GM19328 (cell line): ENCODE measurements at regions not wholly inside any gene's neighbourhood (a gene's known extent, or its start where the extent isn't known, plus 50 kb on each side); places are given as distances from the start of the nearest gene placed in this dataset.

ENCODE experiments used
- ATAC-seq: cut with Tn5 transposase; IDR thresholded peaks from one replicate; pipeline ENCODE4 v1.9.1; 2021; ENCODE audit warnings: mild to moderate bottlenecking, moderate library complexity; ENCODE audit not compliant: unreplicated experiment

DNA sequence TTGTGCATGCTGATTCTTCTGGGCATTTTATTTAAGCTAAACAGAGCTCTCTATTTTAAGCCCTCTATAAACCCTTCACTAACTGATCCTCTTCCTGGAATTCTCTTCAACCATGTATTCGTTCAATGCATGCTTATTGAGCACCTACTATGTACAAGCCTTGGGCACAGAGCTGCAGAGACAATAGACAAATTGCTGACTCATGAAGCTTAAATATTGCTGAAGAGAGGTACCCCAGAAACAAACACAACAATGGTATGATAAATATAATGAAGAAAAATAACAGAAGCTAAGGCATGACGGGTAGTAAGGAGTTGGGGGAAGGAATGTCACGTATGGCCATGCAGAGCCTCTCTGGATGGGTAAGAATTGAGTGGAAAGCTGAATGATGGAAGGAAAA is 222.2 kb downstream of the PPARGC1A start:
- no peak for ATAC-seq

DNA sequence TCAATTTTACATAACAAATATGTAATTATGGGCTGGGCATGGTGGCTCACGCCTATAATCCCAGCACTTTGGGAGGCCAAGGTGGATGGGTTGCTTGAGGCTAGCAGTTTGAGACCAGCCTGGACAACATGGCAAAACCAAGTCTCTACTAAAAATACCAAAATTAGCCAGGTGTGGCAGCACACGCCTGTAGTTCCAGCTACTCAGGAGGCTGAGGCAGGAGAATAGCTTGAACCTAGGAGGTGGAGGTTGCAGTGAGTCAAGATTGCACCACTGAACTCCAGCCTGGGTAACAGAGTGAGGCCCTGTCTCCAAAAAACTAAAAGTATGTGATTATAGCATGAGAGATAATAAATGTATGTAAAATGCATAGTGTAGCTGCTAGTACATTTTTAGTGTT is 229.0 kb downstream of the PPARGC1A start:
- ATAC-seq = no peak

DNA sequence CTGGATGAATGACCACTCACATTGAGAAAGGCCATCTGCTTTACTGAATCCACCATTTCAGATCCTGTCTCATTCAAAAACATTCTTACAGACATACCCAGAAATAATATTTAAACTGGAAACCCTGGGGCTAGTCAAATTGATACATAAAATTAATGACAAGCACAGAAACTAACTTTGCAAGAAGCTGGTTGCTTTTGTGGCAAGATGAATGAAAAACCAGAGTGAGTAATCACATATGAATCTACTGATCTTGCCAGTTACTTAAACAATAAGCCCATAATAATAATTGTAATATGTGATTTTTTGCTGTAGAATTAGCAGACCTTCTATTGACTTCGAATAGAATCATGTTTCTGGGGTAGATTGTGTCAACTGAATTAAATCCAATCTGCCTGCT is 235.1 kb downstream of the PPARGC1A start:
- no peak for ATAC-seq

DNA sequence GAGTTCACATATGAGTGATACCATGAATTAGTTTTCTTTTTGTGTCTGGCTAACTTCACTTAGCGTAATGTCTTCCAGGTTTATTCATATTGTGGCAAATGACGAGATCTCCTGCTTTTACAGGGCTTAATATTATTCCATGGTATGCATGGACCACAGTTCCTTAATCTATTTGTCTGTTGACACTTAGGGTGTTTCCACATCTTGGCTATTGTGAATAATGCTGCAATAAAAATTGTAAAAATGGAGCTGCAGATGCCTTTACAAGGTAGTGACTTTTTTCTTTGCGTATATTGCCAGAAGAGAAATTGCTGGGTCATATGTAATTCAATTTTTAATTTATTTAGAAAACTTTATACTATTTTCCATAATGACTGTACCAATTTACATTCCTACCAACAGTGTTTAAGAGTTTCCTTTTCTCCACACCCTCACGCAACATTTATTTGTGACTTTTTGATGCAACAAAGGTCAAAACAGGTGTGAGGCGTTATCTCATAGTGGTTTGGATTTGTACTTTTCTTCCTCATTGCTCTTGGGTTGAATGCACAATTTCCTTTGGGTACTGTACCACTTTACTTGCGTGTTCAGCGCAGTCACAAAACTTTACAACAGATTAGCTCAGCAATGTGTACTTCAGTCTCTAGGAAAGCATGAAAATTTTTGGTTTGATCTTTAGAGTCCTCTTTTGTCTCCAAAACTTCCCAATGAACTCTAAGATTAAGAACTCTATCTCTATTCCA is 240.8 kb downstream of the PPARGC1A start:
- ATAC-seq = no peak

DNA sequence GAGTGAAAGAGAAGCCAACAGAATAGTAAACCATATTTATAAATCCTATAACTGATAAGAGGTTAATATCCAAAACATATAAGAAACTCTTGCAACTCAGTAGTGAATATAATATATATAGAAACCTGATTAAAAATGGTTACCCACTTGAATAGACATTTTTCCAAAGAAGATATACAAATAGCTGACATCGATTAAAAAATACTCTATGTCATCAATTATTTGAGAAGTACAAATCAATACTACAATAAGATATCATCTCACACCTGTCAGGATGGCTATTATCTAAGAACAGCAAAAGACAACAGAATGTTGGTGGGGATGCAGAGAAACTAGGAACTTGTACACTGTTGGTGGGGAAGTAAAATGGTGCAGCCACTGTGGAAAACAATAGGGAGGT is 254.4 kb downstream of the PPARGC1A start:
- no peak for ATAC-seq

DNA sequence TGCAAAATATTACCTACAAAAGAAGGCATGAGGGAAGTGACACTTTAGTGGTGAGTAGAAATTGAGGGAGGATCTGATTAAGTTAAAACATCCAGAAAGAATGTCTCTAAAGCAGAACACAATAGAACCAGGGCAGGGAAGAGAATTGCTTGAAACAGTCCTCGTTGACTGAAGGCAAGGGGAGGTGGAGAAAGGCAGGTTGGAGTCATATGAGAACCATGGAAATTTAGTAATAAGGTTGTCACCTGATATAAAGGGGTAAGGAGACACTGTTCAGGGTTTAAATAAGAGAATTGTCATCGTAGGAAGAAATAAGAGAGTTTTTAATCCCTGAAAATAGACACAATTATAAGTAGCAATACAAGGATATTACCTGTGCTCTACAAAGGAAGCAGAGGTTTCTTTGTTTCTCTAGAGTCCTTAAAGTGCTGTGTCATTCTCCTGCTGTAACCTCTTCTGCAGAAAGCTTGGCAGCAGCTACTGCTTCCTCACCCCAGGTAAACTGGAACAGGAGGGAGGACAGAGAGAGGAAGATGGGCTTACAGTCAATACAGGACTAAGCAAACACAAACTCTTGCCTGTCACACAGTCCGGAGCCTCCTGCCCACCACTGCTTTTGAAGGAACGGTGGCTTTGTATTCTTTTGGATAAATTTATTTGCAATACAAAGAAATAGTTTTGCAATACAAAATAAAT is 258.4 kb downstream of the PPARGC1A start:
- ATAC-seq = no peak

DNA sequence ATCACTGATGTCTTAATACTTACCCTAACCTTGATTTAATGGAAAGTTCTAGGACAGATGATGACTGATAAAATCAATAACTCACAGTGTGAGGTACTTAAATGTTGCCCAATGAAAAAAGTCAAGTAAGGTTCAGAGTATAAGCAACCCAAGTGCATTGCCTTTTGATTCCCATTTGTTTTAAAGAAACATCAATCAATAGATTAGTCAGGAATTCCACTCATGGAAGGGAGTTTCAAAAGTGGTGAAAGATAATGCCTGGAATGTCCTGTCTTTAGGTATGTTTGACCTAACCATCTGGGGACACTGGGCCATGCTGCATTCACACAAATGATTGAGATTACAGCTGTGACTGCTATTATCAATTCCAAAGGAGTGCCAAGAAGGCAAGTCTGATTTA is 259.7 kb downstream of the PPARGC1A start:
- ATAC-seq = no peak

DNA sequence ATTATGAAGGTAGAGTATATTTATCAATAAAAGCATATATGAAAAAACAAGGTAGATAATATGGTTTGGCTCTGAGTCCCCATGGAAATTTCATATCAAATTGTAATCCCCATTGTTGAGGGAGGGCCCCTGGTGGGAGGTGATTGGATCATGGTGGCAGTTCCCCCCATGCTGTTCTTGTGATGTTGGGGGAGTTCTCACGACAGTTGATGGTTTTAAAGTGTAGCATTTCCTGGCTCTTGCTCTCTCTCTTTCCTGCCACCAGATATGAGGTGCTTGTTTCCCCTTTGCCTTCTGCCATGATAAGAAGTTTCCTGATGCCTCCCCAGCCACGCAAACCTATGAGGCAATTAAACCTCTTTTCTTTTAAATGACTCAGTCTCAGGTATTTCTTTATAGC is 260.4 kb downstream of the PPARGC1A start:
- no peak for ATAC-seq

DNA sequence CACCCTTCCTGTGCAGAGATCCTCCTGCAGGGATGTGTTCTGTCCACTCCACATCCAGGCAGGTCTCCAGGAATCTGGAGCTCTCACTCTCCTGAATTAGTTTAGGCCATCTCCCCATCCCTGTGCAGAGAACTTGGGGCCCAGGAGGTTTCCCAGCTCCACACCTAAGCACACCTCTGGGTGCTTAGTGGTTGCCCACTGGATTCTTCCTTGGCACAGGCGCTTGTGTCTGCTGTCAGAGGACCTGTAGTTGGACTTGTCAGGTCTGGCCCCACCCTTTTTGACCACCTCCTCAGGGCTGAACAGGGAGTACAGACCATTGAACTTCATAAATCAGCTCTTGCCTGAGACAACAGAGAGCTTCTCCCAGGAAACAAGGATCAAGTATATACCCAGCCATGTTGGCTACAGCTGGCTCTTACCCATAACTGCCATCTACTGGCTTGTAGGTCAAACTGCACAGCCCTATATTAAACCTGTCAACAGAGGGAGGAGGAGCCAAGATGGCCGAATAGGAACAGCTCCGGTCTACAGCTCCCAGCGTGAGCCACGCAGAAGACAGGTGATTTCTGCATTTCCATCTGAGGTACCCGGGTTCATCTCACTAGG is 275.5 kb downstream of the PPARGC1A start:
- ATAC-seq = peak; percentile 57

DNA sequence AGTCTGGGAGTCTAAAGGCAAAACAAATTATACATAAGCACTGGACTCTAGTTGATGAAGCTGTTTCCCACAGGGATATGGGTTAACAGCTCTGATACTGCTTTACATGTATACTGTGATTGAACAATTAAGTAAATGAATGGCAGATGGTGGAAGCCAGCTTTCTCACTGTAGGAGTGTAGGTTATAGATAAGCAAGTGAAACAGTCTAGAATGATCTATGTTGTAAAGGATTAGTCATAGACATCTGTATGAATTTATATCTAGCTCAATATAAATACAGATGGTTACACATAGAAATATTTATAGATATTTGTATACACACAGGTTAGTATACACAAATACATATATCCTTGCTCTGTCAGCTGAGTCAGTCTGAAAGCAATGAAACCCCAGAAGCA is 276.1 kb downstream of the PPARGC1A start:
- no peak for ATAC-seq

DNA sequence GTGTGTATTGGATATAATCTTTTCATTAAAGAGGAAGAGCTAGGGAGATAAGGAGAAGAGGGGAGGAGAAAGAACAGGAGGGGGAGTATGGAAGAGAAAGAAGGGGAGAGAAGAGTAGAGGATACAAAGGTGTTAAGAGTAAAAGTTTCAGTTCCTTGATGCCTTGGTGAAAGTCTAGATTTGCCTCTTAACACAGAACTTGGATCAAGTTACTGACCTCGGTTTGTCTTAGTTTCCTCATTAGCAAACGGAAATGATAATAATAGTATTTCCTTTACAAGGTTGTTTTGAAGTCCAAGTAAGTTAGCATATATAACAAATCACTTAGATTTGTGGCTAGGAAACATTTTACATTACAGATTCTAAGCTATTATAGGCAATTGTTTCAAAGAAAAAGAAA is 287.1 kb downstream of the PPARGC1A start:
- no peak for ATAC-seq

DNA sequence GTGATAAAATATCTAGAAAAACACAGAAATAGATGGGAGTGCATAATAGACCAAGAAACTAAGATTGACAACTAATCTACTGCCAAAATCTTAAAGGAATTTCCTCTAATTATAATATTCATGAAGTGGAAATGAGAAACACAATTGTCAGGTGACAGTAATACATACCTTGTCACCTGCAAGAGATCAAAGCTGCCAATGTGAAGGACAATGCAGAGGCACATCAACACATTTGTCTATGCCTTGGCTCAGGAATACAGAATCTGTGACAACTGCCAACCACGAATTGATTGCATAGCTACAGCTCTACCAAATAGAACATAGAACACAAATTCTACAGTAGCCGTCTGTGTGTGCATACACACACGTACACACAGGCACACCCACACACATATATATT is 295.7 kb downstream of the PPARGC1A start:
- no peak for ATAC-seq

DNA sequence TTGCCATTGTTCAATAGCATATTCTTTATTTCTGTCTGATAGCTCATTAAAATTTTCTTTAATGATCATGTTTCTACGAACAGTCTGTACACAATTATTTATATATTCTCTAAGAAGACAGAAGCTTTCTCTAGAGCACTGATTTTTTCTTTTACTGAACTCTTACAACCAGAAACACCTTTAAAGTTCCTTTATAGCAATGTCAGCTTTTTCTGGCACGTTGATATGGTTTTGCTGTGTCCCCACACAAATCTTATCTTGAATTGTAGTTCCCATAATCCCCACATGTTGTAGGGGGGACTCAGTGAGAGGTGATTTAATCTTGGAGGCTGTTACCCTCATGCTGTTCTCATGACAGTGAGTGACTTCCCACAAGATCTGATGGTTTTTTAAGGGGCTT is 299.4 kb downstream of the PPARGC1A start:
- no peak for ATAC-seq

DNA sequence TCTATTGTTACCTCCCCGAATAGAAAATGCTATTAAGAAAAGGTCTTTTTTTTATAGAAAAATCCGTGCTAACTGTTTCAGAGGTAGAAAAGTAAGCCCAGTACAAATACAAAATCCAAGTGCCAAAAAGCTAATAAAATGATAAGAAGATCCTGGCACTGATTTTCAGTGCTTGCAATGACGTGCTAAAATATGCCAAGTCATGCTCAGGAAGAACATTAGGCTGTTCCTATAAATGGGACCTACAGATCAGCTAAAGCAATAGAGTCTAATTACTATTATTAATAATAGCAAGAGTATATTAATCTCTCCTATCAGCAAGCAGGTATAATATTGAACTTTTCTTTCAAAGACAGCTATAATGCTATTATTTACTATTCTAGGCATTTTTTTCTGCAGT is 305.8 kb downstream of the PPARGC1A start:
- ATAC-seq = no peak

DNA sequence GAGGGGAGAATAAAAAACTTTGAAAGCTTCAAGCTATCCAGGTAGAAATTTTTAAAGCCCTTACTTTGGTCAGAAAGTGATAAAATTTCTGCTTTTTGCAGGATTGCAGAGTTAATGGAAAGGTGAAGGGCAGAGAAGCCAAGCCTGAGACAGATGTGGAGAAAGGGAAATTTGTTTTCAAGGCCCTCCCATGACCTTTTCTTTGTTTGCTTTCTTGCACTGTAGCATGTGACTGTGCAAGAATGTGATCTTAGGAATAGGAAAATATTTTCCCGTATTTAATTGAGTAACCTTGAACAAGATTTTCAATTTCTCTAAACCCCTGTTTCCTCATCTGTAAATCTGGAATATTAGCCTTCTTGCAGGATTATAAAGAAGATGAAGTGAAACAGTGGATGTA is 307.2 kb downstream of the PPARGC1A start:
- ATAC-seq = no peak

DNA sequence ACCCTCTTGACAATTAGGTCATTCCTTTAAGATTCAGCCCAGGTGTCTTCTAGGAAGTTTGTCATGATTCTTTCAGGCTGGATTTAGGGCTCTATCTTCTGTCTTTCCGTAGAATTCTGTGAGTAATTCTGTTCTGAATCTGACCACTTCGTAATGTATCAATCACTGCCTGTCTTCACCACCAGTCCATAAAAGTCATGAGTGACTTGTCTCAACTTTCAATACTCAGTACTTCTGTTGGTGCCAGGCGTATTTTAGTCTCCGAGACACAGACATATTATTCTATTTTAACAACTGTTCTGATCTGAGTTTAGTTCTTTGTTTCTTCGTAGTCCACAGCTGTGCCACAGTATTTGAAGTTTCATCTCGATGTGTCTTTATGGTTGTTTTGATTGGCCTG is 310.7 kb downstream of the PPARGC1A start:
- no peak for ATAC-seq

DNA sequence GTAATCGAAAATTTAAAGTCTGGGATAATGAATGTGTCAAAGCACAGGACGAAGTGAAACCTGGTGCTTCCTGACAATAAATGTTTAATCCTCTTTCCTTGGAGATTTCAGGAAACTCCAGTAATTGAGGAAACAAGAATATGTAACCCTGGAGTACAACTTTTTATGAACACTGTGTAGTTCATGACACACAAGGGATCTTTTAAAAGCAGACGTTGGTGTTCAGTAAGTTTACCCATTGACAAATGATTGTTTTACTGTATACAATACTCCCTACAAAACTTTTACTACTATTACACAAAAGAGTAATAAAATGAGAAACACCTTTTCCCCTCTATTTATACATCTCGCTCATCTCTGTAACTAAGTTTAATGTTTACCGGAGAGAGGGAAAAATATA is 312.4 kb downstream of the PPARGC1A start:
- ATAC-seq = no peak

DNA sequence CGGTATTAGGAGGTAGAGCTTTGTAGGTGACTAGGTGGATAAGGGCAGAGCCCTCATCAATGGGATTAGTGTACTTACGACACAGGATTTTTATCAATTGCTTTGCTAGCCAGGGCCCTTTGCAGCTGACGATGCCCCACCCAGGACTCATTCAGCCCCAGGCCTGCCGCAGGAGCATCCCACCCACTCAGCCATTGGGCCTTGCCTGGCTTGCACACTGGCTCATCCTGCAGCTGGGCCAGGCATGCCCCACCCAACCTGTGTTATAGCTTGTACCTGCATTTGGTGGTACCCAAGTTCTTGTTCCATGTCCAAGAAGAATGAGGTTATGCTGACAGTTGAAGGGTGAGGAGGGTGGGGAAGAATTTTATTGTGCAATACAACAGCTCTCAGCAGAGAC is 317.5 kb downstream of the PPARGC1A start:
- ATAC-seq = no peak

DNA sequence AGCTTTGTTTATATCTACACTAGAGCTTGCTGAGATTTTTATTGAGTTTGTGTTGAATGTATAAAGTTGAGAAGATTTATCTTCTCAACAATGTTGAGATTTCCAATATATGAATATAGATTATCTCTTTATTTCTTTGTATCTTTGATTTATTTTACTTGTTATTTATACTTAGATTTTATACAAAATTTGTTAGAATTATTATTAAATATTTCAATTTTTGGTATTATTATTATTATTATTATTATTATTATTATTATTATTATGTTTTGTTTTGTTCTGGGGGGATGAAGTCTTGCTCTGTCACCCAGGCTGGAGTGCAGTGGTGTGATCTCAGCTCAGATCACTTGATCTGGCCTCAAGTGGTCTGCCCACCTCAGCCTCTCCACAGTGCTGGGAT is 322.5 kb downstream of the PPARGC1A start:
- ATAC-seq = no peak

DNA sequence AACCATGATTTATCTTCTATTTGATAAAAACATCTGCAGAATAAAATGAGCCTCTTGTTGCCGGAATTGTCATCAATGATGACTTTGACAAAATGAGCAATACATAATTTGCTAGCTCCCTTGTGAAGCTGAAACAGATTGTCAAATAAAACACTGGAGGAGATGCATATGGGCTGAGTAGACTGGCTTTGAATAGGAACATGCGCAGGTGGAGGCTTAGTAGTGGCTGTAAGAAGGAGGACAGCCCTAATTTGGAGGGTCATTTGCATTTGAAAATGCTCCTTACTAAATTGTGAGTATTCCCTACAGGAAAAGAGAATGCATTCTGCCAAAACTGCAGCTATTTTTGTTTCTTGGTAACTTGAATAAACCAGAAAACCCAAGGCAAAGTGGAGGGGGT is 329.1 kb downstream of the PPARGC1A start:
- no peak for ATAC-seq

DNA sequence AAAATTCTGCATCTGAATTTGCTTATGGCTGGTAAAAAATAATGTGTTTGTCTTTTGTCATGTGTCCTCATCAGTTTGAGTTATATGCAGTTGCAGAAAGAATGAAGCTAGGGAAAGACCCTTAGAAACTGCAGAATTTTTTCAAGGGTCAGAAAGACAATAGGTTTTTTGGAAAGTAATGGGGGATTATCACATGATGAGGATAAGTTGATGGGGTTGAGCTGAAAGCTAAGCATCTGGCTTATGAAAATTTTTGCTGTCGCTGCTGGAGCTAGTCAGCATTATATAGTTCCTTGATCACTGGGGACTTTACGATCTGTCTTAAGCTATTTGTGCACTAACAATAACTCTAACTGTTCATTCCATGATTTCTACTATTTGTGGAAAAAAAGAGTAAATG is 331.7 kb downstream of the PPARGC1A start:
- ATAC-seq = no peak

DNA sequence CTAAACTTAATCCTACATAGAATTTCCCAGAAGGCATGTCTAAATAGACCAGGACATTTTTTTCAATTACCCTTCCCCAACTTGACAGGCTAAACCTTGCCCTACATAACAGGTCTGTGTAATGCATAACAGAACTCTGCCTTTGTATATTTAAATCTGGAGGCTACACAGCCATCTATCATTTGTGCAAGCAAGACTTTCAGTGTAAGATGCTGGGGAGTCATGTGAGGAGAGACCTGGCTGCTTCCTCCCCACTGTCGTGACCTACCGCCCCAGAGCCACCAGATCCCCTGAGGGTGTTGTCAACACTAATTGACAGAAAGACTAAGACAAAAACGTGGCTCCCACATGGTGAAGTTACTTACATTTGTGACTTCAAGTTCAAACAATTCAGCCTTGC is 342.2 kb downstream of the PPARGC1A start:
- no peak for ATAC-seq
